HG03520 (cell line): ENCODE measurements at regions not wholly inside any gene's neighbourhood (a gene's known extent, or its start where the extent isn't known, plus 50 kb on each side); places are given as distances from the start of the nearest gene placed in this dataset.

ENCODE experiments used
- ATAC-seq: cut with Tn5 transposase; IDR thresholded peaks from one replicate; pipeline ENCODE4 v1.9.1; 2021; ENCODE audit warnings: mild to moderate bottlenecking, moderate library complexity; ENCODE audit not compliant: unreplicated experiment

DNA sequence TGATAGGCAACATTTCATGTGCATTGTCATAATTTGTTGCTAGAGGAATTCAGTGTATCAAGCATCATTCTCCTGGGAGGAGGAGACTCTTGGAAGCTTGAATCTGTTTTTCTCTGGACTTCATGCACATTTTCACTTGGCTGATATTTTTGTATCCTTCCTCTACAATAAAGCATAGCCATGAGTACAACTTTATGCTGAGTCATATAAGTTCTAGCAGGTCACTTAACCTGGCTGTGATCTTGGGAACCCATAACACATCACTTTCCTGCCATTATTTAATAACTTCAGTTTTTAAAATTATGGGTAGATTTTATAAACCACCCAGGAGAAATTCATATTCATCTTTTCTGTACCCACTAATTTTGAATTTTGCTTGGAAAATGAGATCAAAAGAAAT lies 203.0 kb upstream of the CD96 start:
- ATAC-seq: no peak

DNA sequence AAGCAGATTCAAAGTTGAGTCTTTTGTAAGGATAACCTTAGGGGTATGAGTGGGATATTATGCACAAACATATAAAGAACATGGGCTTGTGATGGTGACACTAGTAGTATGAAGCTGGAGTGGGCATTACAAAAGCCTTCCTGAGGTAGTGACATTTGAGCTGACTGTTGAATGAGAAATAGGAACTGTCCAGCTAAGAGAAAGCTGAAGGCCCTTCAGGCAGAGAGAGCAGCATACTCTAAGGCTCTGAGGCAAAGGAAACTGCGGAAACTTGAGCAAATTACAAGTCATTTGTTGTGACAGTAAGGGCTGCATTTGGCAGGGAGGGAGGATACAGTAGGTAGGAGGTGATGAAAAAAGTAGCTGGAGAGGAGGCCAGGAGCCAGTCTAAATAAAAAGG lies 190.7 kb upstream of the CD96 start:
- no peak for ATAC-seq

DNA sequence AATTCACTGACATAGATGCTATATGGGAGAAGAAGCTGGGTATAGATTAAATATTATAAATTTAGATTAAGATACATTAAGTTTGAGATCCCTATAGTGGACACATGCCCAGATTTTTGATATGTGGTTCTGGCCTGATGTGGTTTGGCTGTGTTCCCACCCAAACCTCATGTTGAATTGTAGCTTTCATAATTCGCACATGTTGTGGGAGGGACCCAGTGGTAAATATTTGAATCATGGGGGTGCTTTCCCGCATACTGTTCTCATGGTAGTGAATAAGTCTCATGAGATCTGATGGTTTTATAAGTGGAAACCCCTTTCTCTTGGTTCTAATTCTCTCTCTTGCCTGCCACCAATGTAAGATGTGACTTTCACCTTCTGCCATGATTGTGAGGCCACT lies 189.4 kb upstream of the CD96 start:
- no peak for ATAC-seq

DNA sequence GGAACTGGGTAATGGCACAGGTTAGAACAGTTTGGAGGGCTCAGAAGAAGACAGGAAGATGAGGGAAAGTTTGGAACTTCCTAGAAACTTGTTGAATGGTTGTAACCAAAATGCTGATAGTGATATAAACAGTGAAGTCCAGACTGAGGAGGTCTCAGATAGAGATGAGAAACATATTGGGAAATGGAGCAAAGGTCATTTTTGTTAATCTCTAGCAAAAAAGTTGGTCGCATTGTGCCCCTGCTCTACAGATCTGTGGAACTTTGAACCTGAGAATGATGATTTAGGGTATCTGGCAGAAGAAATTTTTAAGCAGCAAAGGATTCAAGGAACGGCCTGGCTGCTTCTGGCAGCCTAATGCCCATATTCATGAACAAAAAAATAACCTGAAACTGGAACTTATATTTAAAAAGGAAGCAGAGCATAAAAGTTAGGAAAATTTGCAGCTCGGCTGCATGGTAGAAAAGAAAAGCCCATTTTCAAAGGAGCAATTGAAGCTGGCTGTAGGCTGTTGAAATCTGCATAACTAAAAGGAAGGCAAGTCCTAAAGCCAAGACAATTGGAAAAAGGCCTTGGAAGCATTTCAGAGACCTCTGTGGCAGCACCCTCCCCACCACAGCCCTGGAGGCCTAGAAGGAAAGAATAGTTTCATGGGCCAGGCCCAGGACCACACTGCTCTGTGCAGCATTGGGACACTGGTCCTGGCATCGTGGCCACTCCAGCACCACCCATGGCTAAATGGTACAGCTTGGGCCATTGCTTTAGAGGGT lies 182.6 kb upstream of the CD96 start:
- no peak for ATAC-seq

DNA sequence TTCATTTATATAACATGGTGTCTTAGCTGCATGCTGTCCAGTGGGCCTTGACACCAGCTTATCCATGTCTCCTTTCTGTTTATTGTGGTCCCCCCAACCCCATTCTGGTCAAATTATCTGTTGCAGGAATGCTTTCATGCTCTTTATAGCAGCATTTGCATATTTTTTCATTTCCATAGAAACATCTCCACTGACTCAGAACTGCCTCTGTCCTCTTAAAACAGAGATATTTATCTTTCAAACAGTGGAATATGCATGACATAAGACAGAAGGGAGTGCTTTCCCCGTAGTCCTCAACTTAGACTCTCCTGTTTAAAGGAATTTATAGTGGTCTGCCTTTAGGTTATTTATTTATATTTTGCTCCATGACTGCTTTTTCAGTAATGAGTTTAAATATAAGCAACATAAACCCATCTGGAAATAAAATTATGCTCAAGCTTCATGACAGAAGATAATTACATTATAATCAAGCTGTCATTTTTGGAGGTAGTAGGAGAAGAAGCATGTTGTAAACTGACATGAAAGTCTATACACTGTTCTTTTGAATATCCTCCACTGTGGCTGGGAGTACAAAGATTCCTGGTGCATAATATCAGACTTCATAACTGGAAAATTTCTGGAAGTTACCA lies 179.5 kb upstream of the CD96 start:
- no peak for ATAC-seq

DNA sequence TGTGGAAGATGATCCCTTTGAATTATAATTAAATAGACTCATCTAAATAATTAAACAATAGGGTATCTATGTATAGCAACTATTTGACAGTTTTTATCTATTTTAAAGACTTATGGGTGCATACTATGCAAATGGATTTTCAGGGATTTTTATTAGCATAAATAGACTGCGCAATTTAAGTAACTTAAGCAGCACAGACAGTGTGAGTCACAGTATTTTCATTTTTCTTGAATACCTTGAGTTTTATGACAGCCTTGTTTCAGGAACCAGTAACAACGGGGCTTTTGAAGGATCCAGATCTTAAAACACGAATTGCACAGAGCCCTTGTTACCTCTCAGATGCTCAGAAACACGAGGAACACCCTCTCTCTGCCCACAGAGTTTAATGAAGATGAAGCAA lies 175.5 kb upstream of the CD96 start:
- no peak for ATAC-seq

DNA sequence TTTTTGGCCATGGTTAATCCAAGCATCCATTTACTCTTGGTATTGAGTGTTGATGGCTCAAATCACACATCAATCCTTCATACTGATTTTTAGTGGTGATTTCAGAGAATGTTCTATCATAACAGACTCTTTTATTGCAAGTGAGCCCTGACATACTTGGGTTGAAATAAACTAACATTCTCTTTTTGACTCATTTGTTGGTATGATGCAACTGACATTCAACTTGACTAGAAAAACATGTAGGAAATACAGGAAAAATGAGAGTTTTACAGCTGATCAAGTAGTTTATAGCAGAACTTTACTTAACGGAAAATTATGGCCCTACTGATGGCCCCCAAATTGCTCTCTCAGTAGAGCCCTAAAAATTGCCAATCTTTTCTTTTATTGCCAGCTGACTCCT lies 173.9 kb upstream of the CD96 start:
- ATAC-seq: no peak

DNA sequence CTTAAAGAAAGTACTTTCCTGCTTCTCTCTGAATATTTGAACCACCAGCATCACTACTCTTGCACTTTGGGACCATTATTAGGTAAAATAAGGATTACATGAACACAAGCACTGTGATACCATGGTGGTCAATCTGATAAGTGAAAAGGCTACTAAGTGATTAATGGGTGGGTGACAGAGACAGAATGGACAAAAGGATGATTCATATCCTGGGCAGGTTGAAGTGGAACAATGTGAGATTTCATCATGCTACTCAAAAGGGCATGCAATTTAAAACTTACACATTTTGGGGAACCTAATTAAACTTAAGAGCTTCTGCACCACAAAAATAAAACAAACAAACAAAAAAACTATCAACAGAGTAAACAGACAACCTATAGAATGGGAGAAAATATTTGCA lies 172.0 kb upstream of the CD96 start:
- no peak for ATAC-seq

DNA sequence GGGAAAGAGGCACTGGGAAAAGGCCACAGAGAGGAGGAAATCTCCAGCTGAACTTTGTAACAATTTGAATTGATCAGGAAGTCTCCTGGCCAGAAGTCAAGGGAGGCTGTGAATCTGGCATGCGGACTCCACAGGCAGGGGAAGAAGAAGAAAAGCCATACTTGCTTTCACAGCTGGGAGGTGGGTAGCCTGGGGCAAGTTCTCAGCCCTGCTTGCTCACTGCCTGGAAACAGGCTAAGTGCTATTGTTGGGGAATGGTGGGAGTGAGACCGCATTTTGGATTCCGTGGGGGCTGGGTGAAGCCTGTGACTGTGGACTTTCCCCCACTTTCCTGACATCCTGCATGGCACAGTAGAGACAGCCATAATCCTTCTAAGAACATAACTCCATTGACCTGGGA lies 168.8 kb upstream of the CD96 start:
- no peak for ATAC-seq

DNA sequence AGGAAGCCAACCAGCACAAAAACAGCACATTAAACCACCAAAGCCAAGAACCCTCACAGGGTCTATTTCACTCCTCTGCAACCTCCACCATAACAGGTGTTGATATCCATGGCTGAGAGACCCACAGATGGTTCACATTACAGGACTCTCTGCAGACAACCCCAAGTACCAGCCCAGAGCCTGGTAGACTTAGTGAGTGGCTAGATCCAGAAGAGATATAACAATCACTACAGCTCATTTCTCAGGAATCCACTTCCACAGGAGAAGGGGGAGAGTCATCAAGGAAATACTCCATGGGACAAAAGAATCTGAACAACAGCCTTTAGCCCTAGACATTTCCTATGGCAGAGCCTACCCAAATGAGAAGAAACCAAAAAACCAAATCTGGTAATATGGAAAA lies 168.1 kb upstream of the CD96 start:
- no peak for ATAC-seq

DNA sequence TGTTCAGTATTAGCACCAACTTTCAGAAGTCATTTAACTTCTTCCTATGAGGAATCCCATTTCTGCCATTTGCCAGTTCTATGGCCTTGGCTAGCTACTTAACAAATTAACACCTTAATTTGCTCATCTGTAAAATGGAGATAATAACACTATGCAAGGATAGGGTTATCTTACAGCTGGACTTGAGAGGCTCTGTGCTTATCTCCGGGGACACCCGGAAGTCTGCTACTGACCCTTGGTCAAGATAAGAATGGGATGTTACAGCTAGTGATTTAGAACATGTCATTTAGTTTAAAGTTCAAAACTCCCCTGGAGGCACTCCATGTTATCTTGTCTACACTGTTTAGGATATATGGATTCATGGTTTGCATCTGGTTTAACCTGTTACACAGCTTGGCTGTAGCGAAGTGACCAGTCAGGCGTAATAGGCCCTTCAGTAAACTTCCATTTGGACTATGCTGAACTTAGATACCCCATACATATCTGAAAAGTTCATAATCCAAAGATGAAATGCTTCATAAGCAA lies 156.0 kb upstream of the CD96 start:
- ATAC-seq: no peak

DNA sequence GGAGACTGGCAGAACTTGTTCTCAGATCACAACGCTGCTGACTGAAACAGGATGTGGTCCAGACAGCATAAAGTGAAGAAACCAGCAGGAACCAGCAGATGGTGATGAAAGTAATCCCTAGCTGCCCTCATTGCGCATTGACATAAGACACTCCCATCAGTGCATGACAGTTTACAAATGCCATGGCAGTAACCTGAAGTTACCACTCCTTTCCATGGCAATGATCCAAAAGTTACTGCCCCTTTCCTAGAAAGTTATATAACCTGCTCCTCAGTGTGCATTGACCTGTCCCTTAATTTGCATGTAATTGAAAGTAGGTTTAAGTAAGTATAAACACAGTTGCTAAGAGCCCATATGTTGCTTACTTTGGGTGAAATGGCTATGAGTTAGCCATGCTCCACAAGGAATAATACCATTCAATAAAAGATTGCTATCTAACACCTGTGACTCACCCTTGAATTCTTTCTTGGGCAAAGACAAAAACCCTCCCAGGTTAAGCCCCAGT lies 149.1 kb upstream of the CD96 start:
- no peak for ATAC-seq

DNA sequence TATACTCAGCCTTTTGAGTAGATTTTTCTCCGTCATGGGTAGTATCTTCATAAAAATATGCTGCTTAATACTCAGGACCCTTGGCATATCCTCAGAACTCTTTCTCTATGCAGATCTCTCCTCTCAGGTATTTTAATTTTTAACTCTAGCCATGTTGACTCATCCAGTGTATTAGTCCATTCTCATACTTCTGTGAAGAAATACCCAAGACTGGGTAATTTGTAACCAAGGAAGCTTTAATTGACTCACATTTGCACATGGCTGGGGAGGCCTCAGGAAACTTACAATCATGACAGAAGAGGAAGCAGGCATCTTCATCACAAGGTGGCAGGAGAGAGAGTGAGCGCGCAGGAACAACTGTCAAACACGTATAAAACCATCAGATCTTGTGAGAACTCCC lies 129.3 kb upstream of the CD96 start:
- ATAC-seq: no peak

DNA sequence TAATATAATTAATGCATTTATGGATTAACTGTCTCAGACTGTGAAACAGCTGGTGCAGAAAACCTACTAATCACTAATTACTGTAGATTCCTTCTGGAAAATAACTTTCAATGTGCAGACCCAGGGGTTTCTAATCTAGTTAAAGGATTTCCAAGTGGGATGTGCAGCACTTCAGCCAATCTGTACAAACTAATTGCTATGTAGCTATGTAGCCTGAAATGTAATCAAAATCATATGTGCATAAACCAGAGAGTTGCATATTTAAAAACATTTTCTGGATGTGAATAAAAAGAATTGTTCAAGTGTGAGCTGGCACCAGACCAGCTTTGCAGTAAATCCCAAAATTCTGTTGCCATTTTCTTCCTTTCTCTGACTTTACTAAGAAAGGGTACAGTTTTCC lies 127.5 kb upstream of the CD96 start:
- no peak for ATAC-seq

DNA sequence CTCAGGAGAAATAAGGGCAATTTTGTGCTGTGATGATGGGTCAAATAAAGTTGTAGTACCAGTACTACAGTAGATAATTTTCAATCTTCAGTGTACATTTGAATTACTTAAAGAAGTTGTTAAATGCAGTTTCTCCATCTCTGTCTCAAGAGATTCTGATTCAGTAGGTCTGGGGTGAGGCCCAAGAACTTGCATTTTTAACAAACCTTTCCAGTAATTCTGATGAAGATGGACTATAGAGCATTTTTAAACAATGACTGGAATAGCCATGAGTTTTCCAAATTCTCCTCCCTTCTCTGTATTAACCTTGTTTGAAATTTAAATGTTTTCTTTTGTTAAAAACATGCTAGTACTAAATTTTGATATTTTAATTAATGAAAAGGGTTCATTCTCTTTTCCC lies 127.0 kb upstream of the CD96 start:
- ATAC-seq: no peak

DNA sequence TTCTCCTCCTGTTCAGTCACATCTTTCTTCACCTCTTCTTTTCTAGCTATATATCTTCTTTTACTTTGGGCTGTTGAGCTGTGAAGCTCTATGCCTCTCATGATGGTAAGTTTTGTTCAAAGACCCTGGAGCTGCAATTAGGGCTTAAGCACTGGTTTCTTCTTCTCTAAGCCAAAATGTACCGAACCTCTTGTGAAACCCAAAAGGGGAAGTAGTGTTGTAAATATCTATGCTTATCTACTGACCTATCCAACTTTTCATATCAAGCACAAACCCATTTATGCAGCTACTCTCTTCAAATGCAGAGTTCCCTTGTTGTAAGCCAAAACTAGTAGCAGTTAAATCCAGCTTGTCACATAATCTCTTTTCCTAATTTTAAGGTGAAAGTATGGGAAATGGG lies 123.6 kb upstream of the CD96 start:
- ATAC-seq: no peak

DNA sequence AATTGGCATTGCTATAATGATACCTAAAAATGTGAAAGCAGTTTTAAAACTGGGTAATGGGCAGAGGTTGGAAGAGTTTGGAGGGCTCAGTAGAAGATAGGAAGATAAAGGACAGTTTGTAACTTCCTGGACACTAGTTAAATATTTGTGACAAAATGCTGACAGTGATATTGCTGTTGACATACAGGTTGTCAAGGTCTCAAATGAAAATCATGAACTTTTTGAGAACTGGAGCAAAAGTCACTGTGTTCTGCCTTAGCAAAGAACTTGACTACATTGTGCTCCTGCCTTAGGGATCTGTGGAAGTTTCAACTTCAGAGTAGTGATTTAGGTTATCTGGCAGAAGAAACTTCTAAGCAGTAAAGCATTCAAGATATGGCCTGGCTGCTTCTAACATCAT lies 113.7 kb upstream of the CD96 start:
- ATAC-seq: no peak

DNA sequence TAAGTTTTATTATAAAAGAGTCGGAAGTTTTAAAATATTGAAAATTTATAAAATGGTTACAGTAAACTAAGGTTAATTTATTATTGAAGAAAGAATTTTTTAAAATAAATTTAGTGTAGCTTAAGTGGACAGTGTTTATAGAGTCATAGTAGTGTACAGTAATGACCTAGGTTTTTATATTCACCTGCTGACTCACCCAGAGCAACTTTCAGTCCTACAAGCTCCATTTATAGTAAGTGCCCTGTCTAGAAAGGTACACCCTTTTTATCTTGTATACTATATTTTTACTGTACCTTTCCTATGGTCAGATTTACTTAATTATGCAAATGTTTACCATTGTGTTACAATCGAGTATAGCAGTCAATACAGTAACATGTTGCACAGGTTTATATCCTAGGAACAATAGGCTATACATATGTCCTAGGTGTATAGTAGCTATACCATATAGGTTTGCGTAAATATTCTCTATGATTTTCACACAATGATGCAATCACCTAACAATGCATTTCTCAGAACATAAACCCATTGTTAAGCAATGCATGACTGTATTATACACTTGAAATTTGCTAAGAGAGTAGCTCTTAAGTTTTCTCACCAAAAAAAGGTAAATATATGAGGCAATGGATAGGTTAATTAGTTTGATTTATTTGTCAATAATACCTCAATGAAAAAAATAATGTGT lies 106.9 kb upstream of the CD96 start:
- no peak for ATAC-seq

DNA sequence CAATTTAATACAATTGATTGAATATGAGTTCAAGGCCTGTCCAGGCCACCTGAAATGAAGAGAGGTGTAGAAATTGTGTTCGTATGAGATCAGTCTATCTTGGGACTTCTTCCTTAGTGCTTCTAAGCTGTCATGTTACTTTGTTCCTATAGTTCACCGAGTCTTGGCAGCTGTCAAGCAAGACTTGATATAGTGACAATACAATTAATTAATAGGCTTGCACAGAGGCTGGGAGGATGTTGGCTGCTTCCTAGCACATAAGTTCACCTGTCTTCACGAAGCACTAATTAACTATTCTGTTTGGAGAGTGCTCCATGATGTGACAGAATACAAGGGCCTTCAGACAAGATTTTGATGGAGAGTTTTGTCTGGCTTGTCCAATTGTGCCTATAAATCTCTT lies 103.7 kb upstream of the CD96 start:
- no peak for ATAC-seq

DNA sequence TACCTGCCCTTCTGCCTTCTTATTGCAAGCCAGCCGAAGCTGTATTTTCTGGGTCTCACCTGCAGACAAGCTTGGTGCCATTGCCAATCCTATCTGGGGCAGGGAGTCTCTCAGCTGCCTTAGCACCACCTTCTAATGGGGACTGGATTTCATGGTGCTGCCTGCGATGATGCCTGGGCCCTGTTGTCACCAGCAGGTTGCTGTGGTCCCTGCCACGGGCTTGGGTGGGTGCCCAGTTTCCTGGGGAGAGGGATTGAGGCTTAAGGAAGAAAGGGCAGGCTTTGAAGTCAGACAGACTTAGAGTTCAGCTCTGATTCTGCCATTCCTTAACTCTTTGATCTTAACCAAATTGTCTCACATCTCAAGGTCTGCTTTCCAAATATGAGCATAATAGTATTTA lies 87.4 kb upstream of the CD96 start:
- no peak for ATAC-seq

DNA sequence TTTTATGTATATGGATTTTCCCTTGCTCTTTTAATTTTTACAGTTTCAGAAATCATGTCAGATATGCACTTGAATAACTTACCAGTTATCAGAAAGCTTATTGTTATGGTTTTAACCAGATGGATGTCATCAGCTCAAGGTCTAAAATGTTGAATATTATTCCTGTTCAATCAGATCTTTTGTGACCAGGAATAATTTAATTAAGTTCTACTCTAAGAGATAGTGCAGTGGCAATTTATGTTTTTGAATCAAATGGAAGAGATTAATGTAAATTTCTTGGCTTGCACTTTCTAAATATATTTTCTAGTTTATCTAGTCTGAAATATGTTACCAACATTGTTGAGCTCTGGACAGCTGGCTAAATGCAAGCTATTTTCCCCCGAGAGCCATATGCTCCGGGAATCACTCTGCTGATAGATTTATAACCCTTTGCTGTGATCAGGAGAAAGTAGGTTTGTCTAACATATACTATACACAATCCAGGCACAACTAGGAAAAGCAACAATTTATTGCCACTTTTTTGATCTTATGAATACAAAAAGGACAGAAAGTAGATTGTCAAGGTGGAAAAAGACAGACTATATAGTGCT lies 76.8 kb upstream of the CD96 start:
- no peak for ATAC-seq

DNA sequence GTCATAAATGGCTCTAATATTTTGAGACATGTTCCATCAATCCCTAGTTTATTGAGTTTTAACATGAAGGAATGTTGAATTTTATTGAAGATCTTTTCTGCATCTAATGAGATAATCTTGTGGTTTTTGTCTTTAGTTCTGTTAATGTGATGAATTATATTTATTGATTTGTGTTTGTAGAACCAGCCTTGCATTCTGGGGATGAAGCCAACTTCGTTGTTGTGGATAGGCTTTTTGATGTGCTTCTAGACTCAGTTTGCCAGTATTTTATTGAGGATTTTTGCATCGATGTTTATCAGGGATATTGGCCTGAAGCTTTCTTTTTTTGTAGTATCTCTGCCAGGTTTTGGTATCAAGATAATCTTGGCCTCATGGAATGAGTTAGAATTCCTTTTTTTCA lies 72.0 kb upstream of the CD96 start:
- ATAC-seq: no peak
